ENCODE measurements at regions not wholly inside any gene's neighbourhood (a gene's known extent, or its start where the extent isn't known, plus 50 kb on each side); places are given as distances from the start of the nearest gene placed in this dataset.

GRCh38 chr13:109636736-109637135 lies 149.6 kb downstream of the IRS2 start:
- no peak for DNase-seq

- DNase-seq, result no peak
These were observed 155.3 kb downstream of the IRS2 start for GRCh38 chr13:109631069-109631468.

- no peak for DNase-seq
These were observed 156.1 kb downstream of the IRS2 start for GRCh38 chr13:109630271-109630670.

- no peak for DNase-seq
These were observed 156.6 kb downstream of the IRS2 start for GRCh38 chr13:109629737-109630136.

GRCh38 chr13:109628251-109628699 lies 158.1 kb downstream of the IRS2 start:
- no peak for DNase-seq

- DNase-seq, result no peak
These were observed 158.7 kb downstream of the IRS2 start for GRCh38 chr13:109627649-109628048.

- DNase-seq, result no peak
These were observed 159.8 kb downstream of the IRS2 start for GRCh38 chr13:109626386-109627171.

- DNase-seq, result no peak
These were observed 161.2 kb downstream of the IRS2 start for GRCh38 chr13:109625156-109625555.

- DNase-seq, result no peak
These were observed 164.4 kb downstream of the IRS2 start for GRCh38 chr13:109622006-109622405.

- no peak for DNase-seq
These were observed 170.5 kb downstream of the IRS2 start for GRCh38 chr13:109615721-109616420.

GRCh38 chr13:109611912-109612691 lies 174.3 kb downstream of the IRS2 start:
- DNase-seq, result no peak

GRCh38 chr13:109610517-109610916 lies 175.9 kb downstream of the IRS2 start:
- no peak for DNase-seq

- no peak for DNase-seq
These were observed 177.9 kb downstream of the IRS2 start for GRCh38 chr13:109608503-109608902.

GRCh38 chr13:109608059-109608458 lies 178.3 kb downstream of the IRS2 start:
- no peak for DNase-seq

GRCh38 chr13:109606520-109606919 lies 179.9 kb downstream of the IRS2 start:
- DNase-seq, result no peak

GRCh38 chr13:109605846-109606245 lies 180.5 kb downstream of the IRS2 start:
- DNase-seq, result no peak

- no peak for DNase-seq
These were observed 181.5 kb downstream of the IRS2 start for GRCh38 chr13:109604894-109605293.

GRCh38 chr13:109602356-109602755 lies 184.0 kb downstream of the IRS2 start:
- no peak for DNase-seq

GRCh38 chr13:109599901-109600657 lies 186.3 kb downstream of the IRS2 start:
- DNase-seq, result no peak

GRCh38 chr13:109595471-109595870 lies 190.9 kb downstream of the IRS2 start:
- no peak for DNase-seq

GRCh38 chr13:109593230-109593629 lies 193.2 kb downstream of the IRS2 start:
- DNase-seq, result no peak

- DNase-seq, result no peak
These were observed 193.6 kb downstream of the IRS2 start for GRCh38 chr13:109592770-109593169.

GRCh38 chr13:109587689-109588088 lies 198.7 kb downstream of the IRS2 start:
- no peak for DNase-seq

Data from DMS153 (cell line).